Right lobe of liver (tissue), 4 donors: ENCODE measurements at regions not wholly inside any gene's neighbourhood (a gene's known extent, or its start where the extent isn't known, plus 50 kb on each side); places are given as distances from the start of the nearest gene placed in this dataset.

Experiments
- POLR2A ChIP-seq: fragments of 450-650 bp; IDR thresholded peaks from one replicate; pipeline ENCODE4 v1.6.1; 2017; ENCODE audit warnings: antibody characterized with exemption, mild to moderate bottlenecking
- TF ChIP-seq, protein P1 (sequence below), 4 donors: fragments of 200-600 bp in 3 of 4; fragments of 450-650 bp in 1 of 4; IDR thresholded peaks; one replicate each; pipeline versions ENCODE4 v1.5.1 to v1.8.0; 2016 to 2022; ENCODE audit warnings: antibody characterized with exemption in 4 of 4, mild to moderate bottlenecking in 2 of 4
- donor health status: DM: no; HTN: no; CAD: no.
- donor health status: DM: no; HTN: no; CAD: no.
- donor health status: DM: no; HTN: yes; CAD: no.

- TF ChIP-seq, protein P1, sequence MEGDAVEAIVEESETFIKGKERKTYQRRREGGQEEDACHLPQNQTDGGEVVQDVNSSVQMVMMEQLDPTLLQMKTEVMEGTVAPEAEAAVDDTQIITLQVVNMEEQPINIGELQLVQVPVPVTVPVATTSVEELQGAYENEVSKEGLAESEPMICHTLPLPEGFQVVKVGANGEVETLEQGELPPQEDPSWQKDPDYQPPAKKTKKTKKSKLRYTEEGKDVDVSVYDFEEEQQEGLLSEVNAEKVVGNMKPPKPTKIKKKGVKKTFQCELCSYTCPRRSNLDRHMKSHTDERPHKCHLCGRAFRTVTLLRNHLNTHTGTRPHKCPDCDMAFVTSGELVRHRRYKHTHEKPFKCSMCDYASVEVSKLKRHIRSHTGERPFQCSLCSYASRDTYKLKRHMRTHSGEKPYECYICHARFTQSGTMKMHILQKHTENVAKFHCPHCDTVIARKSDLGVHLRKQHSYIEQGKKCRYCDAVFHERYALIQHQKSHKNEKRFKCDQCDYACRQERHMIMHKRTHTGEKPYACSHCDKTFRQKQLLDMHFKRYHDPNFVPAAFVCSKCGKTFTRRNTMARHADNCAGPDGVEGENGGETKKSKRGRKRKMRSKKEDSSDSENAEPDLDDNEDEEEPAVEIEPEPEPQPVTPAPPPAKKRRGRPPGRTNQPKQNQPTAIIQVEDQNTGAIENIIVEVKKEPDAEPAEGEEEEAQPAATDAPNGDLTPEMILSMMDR (IDR thresholded peaks at IDR 0.05): no peak
- no peak for TF ChIP-seq POLR2A
These were observed 428.8 kb upstream of the JARID2 start for GRCh38 chr6:14817074-14817473.
